Activated naive CD4-positive, alpha-beta T cell treated with anti-CD3 and anti-CD28 coated beads, Interleukin-2, amount 50 U/mL, for 16 hours (primary cell): ENCODE measurements at regions not wholly inside any gene's neighbourhood (a gene's known extent, or its start where the extent isn't known, plus 50 kb on each side); places are given as distances from the start of the nearest gene placed in this dataset.
A peak's percentile ranks its signal among the peaks of the same experiment; 100 is the strongest.
"Not testable (repeated sequence)": the region's sequence is repeated elsewhere in the genome, so short reads cannot be mapped to it uniquely, and the experiment has no call there.

Experiments used
- DNase-seq: peaks from one replicate; pipeline ENCODE4 v3.0.0-alpha.2; 2020

DNA sequence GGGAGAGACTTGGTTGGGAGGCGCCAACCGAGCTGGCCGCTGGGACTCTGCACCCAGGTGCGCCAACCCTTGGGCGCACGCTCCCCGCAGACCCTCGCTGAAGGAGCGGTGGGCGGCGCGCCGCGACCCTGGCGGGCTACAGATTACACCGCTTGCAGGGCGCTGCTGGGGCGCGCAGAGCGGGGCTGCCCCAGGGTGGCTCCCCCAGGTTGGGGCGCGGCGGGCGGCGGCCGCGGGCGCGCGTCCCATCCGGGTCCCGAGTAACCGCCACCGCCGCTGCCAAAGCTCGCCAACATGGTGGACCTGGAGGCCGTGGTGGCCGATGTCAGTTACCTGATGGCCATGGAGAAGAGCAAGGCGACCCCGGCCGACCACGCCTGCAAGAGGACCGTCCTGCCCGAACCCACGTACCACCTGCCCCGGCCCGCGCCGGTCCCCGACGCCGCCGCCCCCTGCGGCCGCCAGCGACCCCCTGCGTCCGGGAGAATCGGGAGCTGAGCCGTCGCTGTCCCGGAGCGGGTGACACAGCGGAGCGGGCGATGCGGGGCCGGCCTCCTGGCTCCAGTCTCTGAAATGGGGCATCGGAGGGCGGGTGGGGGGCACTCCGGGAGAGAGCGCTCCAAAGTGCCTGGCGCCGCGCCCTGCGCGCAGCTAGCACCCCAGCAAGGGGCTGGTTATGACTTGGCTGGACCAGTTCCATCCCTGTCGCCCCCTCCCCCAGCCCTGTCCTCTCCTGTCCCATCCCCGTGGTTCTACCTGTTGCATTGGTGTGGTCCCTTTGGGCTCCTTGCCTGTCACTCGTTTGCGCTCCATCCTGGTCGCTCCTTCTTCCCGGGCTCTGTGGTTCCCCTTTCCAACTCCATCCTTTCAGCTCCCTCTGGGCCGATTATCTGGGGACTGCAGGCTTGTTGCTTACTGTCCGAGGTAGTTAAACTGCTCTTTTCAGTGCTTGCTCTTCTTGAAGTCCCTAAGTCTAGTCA is 143.3 kb upstream of the GRK3 start:
- no peak for DNase-seq

DNA sequence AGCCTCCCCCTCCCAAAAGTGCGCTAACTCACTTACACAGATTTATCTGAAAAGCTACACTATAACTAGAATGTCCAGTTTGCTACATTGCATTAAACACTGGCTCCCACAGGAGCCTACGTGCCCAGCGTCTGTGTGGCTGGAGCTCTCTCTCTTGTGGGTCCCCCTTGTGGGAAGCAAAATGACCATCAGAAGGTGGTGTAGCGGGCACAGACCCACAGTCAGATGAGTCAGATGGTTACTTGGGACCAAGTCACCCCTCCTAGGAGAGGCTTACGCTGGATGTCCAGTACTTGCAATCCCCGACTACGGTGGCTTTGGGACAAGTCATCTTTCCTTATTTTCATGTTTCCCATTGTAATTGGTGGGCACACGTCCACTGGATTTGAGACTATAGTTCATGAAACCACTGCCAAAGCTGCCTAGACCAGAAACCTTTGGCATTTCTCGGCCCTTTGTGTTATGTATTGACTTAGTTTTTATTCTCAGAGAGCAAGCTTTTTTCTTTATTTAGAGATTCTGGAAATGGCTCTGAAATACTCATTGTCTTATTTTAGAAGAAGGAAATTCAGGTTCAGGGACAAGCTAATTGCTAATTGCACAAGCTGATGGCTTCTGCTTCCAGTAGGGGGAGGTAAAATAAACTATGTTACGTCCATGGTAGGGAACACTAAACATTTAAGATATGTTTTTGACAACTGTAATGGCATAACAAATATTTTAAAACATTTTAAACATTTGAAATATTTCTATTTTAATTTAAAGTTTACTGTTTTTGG is 137.8 kb upstream of the GRK3 start:
- not testable (repeated sequence) for DNase-seq

- not testable (repeated sequence) for DNase-seq
These were observed 132.7 kb upstream of the GRK3 start for GRCh38 chr22:25431637-25432342.

GRCh38 chr22:25433381-25433970 is 131.0 kb upstream of the GRK3 start:
- DNase-seq: not testable (repeated sequence)

DNA sequence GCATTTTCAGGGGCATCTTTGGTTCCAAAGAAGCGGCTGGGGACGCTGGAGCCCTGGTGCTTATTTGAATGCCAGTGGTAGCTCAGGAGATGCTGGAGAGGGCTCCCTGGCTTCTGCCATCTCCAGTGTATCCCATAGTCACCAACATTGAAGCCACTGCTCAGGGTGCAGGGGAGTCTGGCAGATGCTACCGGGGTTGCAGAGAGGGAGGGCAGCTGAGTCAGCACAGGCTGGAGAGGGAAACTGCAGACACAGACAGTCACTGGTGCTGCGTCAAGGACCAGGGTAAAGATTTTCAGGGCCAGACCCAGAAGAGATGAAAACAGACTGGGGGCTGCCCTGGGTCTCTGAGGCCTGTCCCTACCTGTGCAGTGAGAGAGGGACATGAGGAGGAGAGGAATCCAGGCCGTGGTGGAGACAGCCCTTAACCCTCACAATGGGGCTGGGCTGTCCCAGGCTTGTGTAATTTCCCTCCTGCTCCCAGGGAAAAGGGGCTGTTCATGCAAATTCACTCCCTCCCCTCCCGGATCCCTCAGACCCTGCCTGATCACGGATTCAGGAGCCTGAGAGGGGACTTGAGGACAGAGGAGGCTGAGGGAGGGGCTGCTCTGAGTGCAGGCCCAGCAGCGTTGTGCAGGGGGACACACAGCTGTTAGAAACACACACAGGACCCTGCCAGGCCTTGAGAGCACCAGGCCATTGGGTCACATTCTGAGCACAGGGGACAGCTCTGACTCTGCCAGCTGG is 126.9 kb upstream of the GRK3 start:
- no peak for DNase-seq

- DNase-seq: no peak
These were observed 117.3 kb upstream of the GRK3 start for GRCh38 chr22:25447067-25447685.

DNA sequence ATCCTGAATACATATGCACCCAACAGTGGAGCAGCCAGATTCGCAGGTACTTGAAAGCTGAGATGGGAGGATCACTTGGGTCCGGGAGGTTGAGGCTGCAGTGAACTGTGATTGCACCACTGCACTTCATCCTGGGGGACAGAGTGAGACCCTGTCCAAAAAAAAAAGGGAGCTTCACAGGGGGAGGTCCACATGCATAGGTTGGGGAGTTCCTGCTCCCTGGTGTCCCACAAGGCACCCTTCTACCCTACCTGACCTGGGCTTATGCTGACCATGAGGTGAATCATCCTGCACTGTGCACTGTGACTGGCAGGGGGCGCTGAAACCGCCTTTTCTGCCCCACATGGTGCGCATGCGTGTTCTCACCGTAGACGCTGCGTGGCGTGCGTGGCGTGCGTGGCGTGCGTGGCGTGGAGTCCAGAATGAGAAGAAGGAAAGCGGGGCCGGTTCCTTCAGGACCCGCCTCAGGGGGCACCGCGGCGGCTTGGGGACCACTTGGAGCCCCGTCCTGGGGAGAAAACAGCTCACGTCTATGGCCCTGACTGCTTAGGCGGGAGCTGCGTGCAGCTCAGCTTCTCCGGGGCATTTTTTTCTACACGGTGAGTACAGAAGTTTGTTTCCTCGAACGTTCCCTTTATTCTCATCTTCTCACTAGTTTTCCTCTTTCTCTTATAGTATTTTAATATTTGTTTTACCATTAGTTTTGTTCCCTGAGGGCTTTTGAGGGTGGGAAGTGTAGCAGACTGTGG is 116.6 kb upstream of the GRK3 start:
- DNase-seq: peak; percentile 87

DNA sequence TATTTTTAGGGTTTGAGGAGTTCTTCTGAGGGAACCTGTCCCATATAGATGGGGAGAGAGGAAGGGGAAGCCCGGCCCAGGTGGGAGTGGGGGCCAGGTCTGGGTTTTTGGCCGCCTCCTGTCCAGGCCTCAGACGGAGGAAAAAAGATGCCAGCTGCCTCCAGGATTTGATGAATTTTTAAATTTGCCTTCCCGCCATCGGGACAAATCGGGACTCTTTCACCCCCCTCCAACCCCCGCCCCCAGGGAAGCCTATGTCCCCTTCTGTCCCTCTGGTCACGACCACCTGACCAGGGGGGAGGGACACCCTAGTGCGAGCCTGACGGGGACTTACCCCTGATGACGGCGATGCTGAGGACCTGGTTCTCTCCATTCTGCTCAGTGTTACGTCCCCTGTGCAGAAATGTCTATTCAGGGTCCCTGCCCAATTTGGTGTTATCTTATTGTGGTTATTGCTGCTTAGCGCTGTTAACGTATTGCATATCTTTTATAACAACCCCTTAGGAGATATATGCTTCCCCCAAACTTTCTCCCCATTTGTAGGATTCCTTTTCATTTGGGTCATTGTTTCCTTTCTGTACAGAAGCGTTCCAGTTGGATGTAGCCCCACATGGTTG is 115.9 kb upstream of the GRK3 start:
- DNase-seq: no peak

- no peak for DNase-seq
These were observed 114.6 kb upstream of the GRK3 start for GRCh38 chr22:25449781-25450317.

DNA sequence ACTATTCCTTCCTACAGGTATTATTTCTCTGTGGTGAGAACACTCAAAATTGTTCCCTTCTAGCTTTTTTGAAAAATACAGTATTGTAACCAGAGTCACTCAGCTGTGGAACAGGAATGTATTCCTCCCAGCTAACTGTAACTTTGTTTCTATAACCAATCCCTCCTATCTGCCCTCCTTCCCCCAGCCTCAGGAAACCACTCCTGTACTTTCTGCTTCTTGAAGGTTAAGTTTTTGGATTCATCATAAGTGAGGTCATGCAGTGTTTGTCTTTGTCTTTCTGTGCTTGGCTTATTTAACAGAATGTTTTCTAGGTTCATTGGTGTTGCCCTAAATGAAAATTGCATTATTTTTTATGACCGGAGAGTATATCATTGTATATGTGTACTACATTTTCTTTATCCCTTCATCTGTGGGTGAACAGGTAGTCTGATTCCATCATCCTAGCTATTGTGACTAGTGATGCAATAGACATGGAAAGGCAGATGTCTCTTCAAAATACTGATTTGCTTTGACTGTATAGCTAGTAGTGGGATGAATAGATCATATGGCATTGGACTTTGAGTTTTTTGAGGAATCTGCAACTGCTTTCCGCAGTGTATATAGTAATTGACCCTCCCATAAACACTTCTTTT is 112.9 kb upstream of the GRK3 start:
- no peak for DNase-seq

- DNase-seq: no peak
These were observed 112.3 kb upstream of the GRK3 start for GRCh38 chr22:25452116-25452700.

DNA sequence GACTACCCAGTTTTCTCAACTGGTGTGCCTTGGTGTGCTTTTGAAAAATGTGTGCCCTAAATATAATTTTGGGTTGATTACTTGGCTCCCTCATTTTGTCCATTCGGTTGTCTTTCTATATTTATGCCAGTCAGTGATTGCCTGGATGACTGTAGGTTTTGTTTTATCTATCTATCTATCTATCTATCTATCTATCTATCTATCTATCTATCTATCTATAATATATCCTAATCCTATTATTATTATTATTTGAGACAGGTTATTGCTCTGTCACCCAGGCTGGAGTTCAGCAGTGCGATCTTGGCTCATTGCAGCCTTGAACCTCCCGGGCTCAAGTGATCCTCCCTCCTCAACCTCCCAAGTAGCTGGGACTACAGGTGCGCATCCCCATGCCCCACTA is 111.4 kb upstream of the GRK3 start:
- no peak for DNase-seq

DNA sequence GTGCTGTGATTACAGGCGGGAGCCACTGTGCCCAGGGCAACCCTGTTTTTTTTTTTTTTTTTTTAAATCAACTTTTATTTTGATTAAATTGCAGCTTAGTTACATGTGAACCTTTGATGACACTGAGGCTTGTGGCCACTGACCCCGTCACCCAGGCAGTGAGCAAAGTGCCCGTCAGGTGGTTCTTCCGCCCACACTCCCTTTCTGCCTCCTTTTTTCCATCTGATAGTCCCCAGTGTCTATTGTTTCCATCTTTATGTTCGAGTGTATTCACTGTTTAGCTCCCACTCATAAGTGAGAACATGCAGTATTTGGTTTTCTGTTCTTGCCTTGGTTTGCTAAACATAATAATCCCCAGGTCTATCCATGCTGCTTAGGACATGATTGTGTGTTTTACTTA is 110.9 kb upstream of the GRK3 start:
- no peak for DNase-seq

GRCh38 chr22:25456300-25457043 is 108.0 kb upstream of the GRK3 start:
- DNase-seq: not testable (repeated sequence)

GRCh38 chr22:25458631-25459030 is 105.8 kb upstream of the GRK3 start:
- DNase-seq: not testable (repeated sequence)

GRCh38 chr22:25460682-25461081 is 103.8 kb upstream of the GRK3 start:
- DNase-seq: not testable (repeated sequence)

- DNase-seq: no peak
These were observed 103.2 kb upstream of the GRK3 start for GRCh38 chr22:25461301-25461700.
